Type B pancreatic cell (in vitro differentiated cells): ENCODE measurements at regions not wholly inside any gene's neighbourhood (a gene's known extent, or its start where the extent isn't known, plus 50 kb on each side); places are given as distances from the start of the nearest gene placed in this dataset.

Experiments used
- DNase-seq: peaks from one replicate; pipeline ENCODE4 v3.0.0; 2021; ENCODE audit warnings: mixed read lengths; ENCODE audit not compliant: unreplicated experiment; ENCODE audit errors: extremely low spot score
- H3K27ac Mint-ChIP-seq: 2 replicates; pipeline ENCODE4 v1.8.0; 2021; ENCODE audit warnings: mild to moderate bottlenecking, mixed read lengths
- H3K27me3 Mint-ChIP-seq: 2 replicates; pipeline ENCODE4 v1.8.0; 2021; ENCODE audit warnings: mixed read lengths
- H3K36me3 Mint-ChIP-seq: 2 replicates; pipeline ENCODE4 v1.8.0; 2021; ENCODE audit warnings: mixed read lengths
- H3K4me1 Mint-ChIP-seq: one replicate; pipeline ENCODE4 v1.8.0; 2021; ENCODE audit warnings: mixed read lengths; ENCODE audit not compliant: unreplicated experiment
- H3K4me3 Mint-ChIP-seq: 2 replicates; pipeline ENCODE4 v1.8.0; 2021; ENCODE audit warnings: mild to moderate bottlenecking, mixed read lengths
- H3K9me3 Mint-ChIP-seq: 2 replicates; pipeline ENCODE4 v1.8.0; 2021; ENCODE audit warnings: mixed read lengths
- CTCF ChIP-seq: fragments of 200-600 bp; sonication (generic); conservative IDR thresholded peaks from 2 replicates; pipeline ENCODE4 v1.5.0; 2021; ENCODE audit warnings: antibody characterized with exemption, mild to moderate bottlenecking

GRCh38 chr2:128520340-128520739 lies 201.7 kb upstream of the HS6ST1 start:
- Mint-ChIP-seq H3K36me3 (no peaks in the 10 kb centered on the region), H3K27ac (no peak overlapping the region), H3K4me1 (peaks cover 19% of the 10 kb centered on the region), H3K4me3 (no peak overlapping the region), H3K9me3 (peaks cover 4% of the 10 kb centered on the region), H3K27me3 (no peaks in the 10 kb centered on the region)
- no peak for DNase-seq
- no peak for TF ChIP-seq CTCF

GRCh38 chr2:128520791-128521190 lies 202.1 kb upstream of the HS6ST1 start:
- no peak for DNase-seq
- peaks cover 4% of the 10 kb centered on the region for H3K9me3 Mint-ChIP-seq
- H3K27me3 Mint-ChIP-seq: no peaks in the 10 kb centered on the region
- no peak overlapping the region for H3K27ac Mint-ChIP-seq
- no peak for TF ChIP-seq CTCF
- H3K36me3 Mint-ChIP-seq: no peaks in the 10 kb centered on the region
- no peak overlapping the region for H3K4me3 Mint-ChIP-seq
- H3K4me1 Mint-ChIP-seq: peaks cover 19% of the 10 kb centered on the region

GRCh38 chr2:128521482-128521881 lies 202.8 kb upstream of the HS6ST1 start:
- peaks cover 4% of the 10 kb centered on the region for H3K9me3 Mint-ChIP-seq
- no peak for DNase-seq
- no peak for TF ChIP-seq CTCF
- peaks cover 2% of the 10 kb centered on the region for H3K36me3 Mint-ChIP-seq
- peaks cover under 1% of the 10 kb centered on the region for H3K27me3 Mint-ChIP-seq
- H3K4me1 Mint-ChIP-seq: peaks cover 23% of the 10 kb centered on the region
- no peak overlapping the region for H3K4me3 Mint-ChIP-seq
- no peak overlapping the region for H3K27ac Mint-ChIP-seq

GRCh38 chr2:128522829-128523228 lies 204.2 kb upstream of the HS6ST1 start:
- Mint-ChIP-seq H3K36me3 (peaks cover 4% of the 10 kb centered on the region), H3K4me1 (peaks cover 32% of the 10 kb centered on the region), H3K27ac (no peak overlapping the region), H3K4me3 (no peak overlapping the region), H3K27me3 (peaks cover 3% of the 10 kb centered on the region), H3K9me3 (peaks cover 4% of the 10 kb centered on the region)
- TF ChIP-seq CTCF: no peak
- no peak for DNase-seq

- Mint-ChIP-seq H3K9me3 (peaks cover 4% of the 10 kb centered on the region), H3K4me1 (peaks cover 34% of the 10 kb centered on the region), H3K36me3 (peaks cover 4% of the 10 kb centered on the region), H3K4me3 (peak overlapping the region; percentile 6), H3K27ac (peak overlapping the region; percentile 10), H3K27me3 (peaks cover 3% of the 10 kb centered on the region)
- no peak for TF ChIP-seq CTCF
- no peak for DNase-seq
Measured at GRCh38 chr2:128523457-128523856, 204.8 kb upstream of the HS6ST1 start.

- Mint-ChIP-seq H3K9me3 (peaks cover 4% of the 10 kb centered on the region), H3K4me1 (peaks cover 34% of the 10 kb centered on the region), H3K27me3 (peaks cover 3% of the 10 kb centered on the region), H3K36me3 (peaks cover 4% of the 10 kb centered on the region), H3K27ac (no peak overlapping the region), H3K4me3 (peak overlapping the region; percentile 12)
- TF ChIP-seq CTCF: no peak
- DNase-seq: no peak
Measured at GRCh38 chr2:128524183-128524582, 205.5 kb upstream of the HS6ST1 start.
